Body of pancreas (tissue), 4 donors: ENCODE measurements at regions not wholly inside any gene's neighbourhood (a gene's known extent, or its start where the extent isn't known, plus 50 kb on each side); places are given as distances from the start of the nearest gene placed in this dataset.
"Not testable (repeated sequence)": the region's sequence is repeated elsewhere in the genome, so short reads cannot be mapped to it uniquely, and the experiment has no call there.

Experiments used
- ATAC-seq: fragments of 150-250 bp; one replicate; pipeline ENCODE4 v1.9.1; 2016
- DNase-seq, 4 donors: peaks; one replicate each; pipeline ENCODE4 v3.0.0-alpha.2; 2019
- H3K27ac ChIP-seq, 4 donors: fragments of 200-600 bp; sonication (generic); 1 replicate in 3 of 4; 2 replicates in 1 of 4; pipeline versions ENCODE4 v1.5.1 to v1.6.1; 2016 to 2019; ENCODE audit warnings: mild to moderate bottlenecking in 1 of 4, mixed read lengths in 1 of 4, moderate library complexity in 1 of 4
- H3K27me3 ChIP-seq, 2 donors: fragments of 200-600 bp; sonication (generic); one replicate each; pipeline ENCODE4 v1.6.0; 2016; ENCODE audit warnings: mild to moderate bottlenecking in 1 of 2
- H3K36me3 ChIP-seq, 2 donors: fragments of 200-600 bp; sonication (generic); replicated peaks in 1 of 2; 2 replicates each; pipeline ENCODE4 v1.5.1; 2016; ENCODE audit warnings: low read depth in 2 of 2; ENCODE audit not compliant: insufficient read depth in 1 of 2
- H3K4me1 ChIP-seq: fragments of 200-600 bp; sonication (generic); one replicate; pipeline ENCODE4 v1.6.0; 2016
- H3K4me3 ChIP-seq, 2 donors: fragments of 200-600 bp; sonication (generic); 1 replicate in 1 of 2; 2 replicates in 1 of 2; pipeline ENCODE4 v1.5.1; 2016 to 2019
- H3K9me3 ChIP-seq, 3 donors: fragments of 200-600 bp; sonication (generic); 1 replicate in 2 of 3; 2 replicates in 1 of 3; pipeline ENCODE4 v1.5.1; 2016
- CTCF ChIP-seq, 7 experiments: fragments of 450-650 bp in 4 of 7; fragments of 200-600 bp in 3 of 7; sonication (generic) in 3 of 7; IDR thresholded peaks; one replicate each; pipeline ENCODE4 v1.5.1; 2016 to 2019; ENCODE audit warnings: antibody characterized with exemption in 7 of 7
- POLR2A ChIP-seq, 3 donors: fragments of 450-650 bp; IDR thresholded peaks; one replicate each; pipeline ENCODE4 v1.6.1; 2016; ENCODE audit warnings: antibody characterized with exemption in 3 of 3, mild to moderate bottlenecking in 2 of 3
- WGBS, 2 donors: methylation state at CpG; one replicate each; pipeline ENCODE4 v1.1.5; 2017; 5-methylcytosine and 5-hydroxymethylcytosine counted together
- intact Hi-C: fragments of 100-400 bp; cut with DNase I; formaldehyde crosslinking; loops from one replicate; pipeline ENCODE4 v1.15.1; 2023

GRCh38 chr10:4162571-4163286 lies 377.7 kb upstream of the KLF6 start:
- TF ChIP-seq CTCF (IDR thresholded peaks at IDR 0.05) (no peak), POLR2A (IDR thresholded peaks at IDR 0.05) (no peak)
- H3K27me3 ChIP-seq, result no peaks in the 10 kb centered on the region
- WGBS, 2 donors, result 63 to 64% methylated on average over 7 of the region's 7 CpGs
- intact Hi-C loops, result no loop called here
- no peaks in the 10 kb centered on the region for H3K36me3 ChIP-seq
- ATAC-seq (no peak), DNase-seq (no peak)
- H3K4me3 ChIP-seq, result no peak overlapping the region
- no peak overlapping the region for H3K27ac ChIP-seq
- H3K9me3 ChIP-seq, result no peaks in the 10 kb centered on the region
- H3K4me1 ChIP-seq, result no peaks in the 10 kb centered on the region

- no peak for DNase-seq
- ATAC-seq, result no peak
- intact Hi-C loops, result no loop called here
- Histone ChIP-seq H3K36me3 (no peaks in the 10 kb centered on the region), H3K27ac (no peak overlapping the region), H3K4me3 (no peak overlapping the region), H3K4me1 (no peaks in the 10 kb centered on the region), H3K27me3 (no peaks in the 10 kb centered on the region), H3K9me3 (no peaks in the 10 kb centered on the region)
- 75 to 81% methylated on average over 6 of the region's 6 CpGs for WGBS, 2 donors
- no peak for TF ChIP-seq POLR2A (IDR thresholded peaks at IDR 0.05)
- TF ChIP-seq CTCF (IDR thresholded peaks at IDR 0.05), result no peak
Observed at GRCh38 chr10:4159173-4159572, 374.2 kb upstream of the KLF6 start.

GRCh38 chr10:4154191-4154715 lies 369.2 kb upstream of the KLF6 start:
- no peaks in the 10 kb centered on the region for H3K9me3 ChIP-seq
- no peaks in the 10 kb centered on the region for H3K27me3 ChIP-seq
- DNase-seq (no peak), ATAC-seq (no peak)
- no peaks in the 10 kb centered on the region for H3K36me3 ChIP-seq
- H3K4me3 ChIP-seq, result no peak overlapping the region
- TF ChIP-seq POLR2A (IDR thresholded peaks at IDR 0.05) (no peak), CTCF (IDR thresholded peaks at IDR 0.05) (no peak)
- intact Hi-C loops, result no loop called here
- H3K27ac ChIP-seq, result no peak overlapping the region
- H3K4me1 ChIP-seq, result no peaks in the 10 kb centered on the region
- 67 to 69% methylated on average over 4 of the region's 4 CpGs for WGBS, 2 donors

GRCh38 chr10:4151466-4151865 lies 366.5 kb upstream of the KLF6 start:
- Histone ChIP-seq H3K27ac (no peak overlapping the region), H3K4me3 (no peak overlapping the region), H3K4me1 (no peaks in the 10 kb centered on the region), H3K9me3 (no peaks in the 10 kb centered on the region), H3K27me3 (no peaks in the 10 kb centered on the region), H3K36me3 (no peaks in the 10 kb centered on the region)
- ATAC-seq (no peak), DNase-seq (peak in 1 of 4 donors; percentile 12)
- WGBS, 2 donors, result 33 to 38% methylated on average over 16 of the region's 16 CpGs
- intact Hi-C loops, result no loop called here
- TF ChIP-seq CTCF (IDR thresholded peaks at IDR 0.05), result peak in 5 of 7 experiments; percentile 13 to 31 (median 20)
- TF ChIP-seq POLR2A (IDR thresholded peaks at IDR 0.05), result no peak

- WGBS, 2 donors, result 67 to 72% methylated on average over 4 of the region's 4 CpGs
- ATAC-seq, result no peak
- Histone ChIP-seq H3K27ac (no peak overlapping the region), H3K36me3 (no peaks in the 10 kb centered on the region), H3K4me1 (no peaks in the 10 kb centered on the region), H3K9me3 (no peaks in the 10 kb centered on the region), H3K4me3 (no peak overlapping the region), H3K27me3 (no peaks in the 10 kb centered on the region)
- intact Hi-C loops, result no loop called here
- TF ChIP-seq CTCF (IDR thresholded peaks at IDR 0.05) (no peak), POLR2A (IDR thresholded peaks at IDR 0.05) (no peak)
- no peak for DNase-seq
Observed at GRCh38 chr10:4150676-4151075, 365.7 kb upstream of the KLF6 start.

- DNase-seq, H3K27me3 ChIP-seq, H3K4me3 ChIP-seq, H3K27ac ChIP-seq, H3K36me3 ChIP-seq, H3K9me3 ChIP-seq, ATAC-seq, intact Hi-C loops, H3K4me1 ChIP-seq: not testable (repeated sequence)
- 78 to 85% methylated on average over 14 of the region's 14 CpGs for WGBS, 2 donors
Observed at GRCh38 chr10:4149460-4149859, 364.5 kb upstream of the KLF6 start.
